ENCODE measurements at regions not wholly inside any gene's neighbourhood (a gene's known extent, or its start where the extent isn't known, plus 50 kb on each side); places are given as distances from the start of the nearest gene placed in this dataset.

DNA sequence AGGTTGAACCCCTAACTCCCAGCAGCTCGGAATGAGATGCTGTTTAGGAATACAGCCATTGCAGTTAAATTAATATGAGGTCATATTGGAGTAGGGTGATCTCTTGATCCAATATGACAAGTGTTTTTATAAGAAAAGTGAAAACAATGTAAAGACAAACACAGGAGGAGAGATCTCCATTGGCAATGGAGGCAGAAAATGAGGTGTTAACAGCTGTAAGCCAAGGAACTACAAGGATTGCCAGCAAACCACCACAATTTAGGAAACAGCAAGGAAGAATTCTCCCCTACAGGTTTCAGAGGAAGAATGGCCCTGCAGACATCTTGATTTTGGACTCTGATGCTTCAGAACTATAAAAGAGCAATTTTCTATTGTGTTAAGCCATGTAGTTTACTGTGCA lies 774.3 kb downstream of the MRPL39 start:
- H3K36me3 Mint-ChIP-seq (ENCODE audit: low read depth): no peaks in the 10 kb centered on the region
- TF ChIP-seq, protein P1, sequence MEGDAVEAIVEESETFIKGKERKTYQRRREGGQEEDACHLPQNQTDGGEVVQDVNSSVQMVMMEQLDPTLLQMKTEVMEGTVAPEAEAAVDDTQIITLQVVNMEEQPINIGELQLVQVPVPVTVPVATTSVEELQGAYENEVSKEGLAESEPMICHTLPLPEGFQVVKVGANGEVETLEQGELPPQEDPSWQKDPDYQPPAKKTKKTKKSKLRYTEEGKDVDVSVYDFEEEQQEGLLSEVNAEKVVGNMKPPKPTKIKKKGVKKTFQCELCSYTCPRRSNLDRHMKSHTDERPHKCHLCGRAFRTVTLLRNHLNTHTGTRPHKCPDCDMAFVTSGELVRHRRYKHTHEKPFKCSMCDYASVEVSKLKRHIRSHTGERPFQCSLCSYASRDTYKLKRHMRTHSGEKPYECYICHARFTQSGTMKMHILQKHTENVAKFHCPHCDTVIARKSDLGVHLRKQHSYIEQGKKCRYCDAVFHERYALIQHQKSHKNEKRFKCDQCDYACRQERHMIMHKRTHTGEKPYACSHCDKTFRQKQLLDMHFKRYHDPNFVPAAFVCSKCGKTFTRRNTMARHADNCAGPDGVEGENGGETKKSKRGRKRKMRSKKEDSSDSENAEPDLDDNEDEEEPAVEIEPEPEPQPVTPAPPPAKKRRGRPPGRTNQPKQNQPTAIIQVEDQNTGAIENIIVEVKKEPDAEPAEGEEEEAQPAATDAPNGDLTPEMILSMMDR (IDR thresholded peaks at IDR 0.05; ENCODE audit: unreplicated experiment in 3 of 3): no peak
- peaks cover 3% of the 10 kb centered on the region for H3K9me3 Mint-ChIP-seq
- H3K27me3 Mint-ChIP-seq (ENCODE audit: low read depth): no peaks in the 10 kb centered on the region
- no peaks in the 10 kb centered on the region for H3K4me1 Mint-ChIP-seq
- no peak overlapping the region for H3K4me3 Mint-ChIP-seq
- H3K27ac Mint-ChIP-seq: no peak overlapping the region

- no peak overlapping the region for H3K27ac Mint-ChIP-seq
- no peaks in the 10 kb centered on the region for H3K4me1 Mint-ChIP-seq
- TF ChIP-seq, protein P1 (IDR thresholded peaks at IDR 0.05; ENCODE audit: unreplicated experiment in 3 of 3): no peak
- no peaks in the 10 kb centered on the region for H3K27me3 Mint-ChIP-seq (ENCODE audit: low read depth)
- H3K9me3 Mint-ChIP-seq: peaks cover 3% of the 10 kb centered on the region
- no peak overlapping the region for H3K4me3 Mint-ChIP-seq
- H3K36me3 Mint-ChIP-seq (ENCODE audit: low read depth): no peaks in the 10 kb centered on the region
Observed at GRCh38 chr21:24829397-24829796, 777.9 kb downstream of the MRPL39 start.

DNA sequence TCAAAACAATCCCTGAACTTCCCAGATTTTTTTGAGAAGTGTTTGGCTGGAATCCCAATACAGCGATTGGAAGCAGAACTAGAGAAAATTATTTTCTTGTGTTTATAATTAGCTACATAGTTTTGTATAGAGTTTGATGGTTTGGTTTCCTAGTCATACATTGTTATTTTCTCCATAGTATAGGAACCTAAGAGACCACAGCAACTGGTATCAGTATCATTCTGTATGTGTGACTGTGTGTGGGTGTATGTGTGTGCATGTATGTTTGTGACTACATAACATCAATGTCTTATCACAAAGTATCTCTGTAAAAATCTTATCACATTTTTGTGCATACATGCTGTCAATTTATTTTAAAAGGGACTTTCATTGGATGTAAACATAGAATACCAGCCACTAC lies 780.5 kb downstream of the MRPL39 start:
- TF ChIP-seq, protein P1 (IDR thresholded peaks at IDR 0.05; ENCODE audit: unreplicated experiment in 3 of 3): no peak
- Mint-ChIP-seq H3K9me3 (peaks cover 3% of the 10 kb centered on the region), H3K27me3 (ENCODE audit: low read depth) (no peaks in the 10 kb centered on the region), H3K36me3 (ENCODE audit: low read depth) (no peaks in the 10 kb centered on the region), H3K4me3 (no peak overlapping the region), H3K4me1 (no peaks in the 10 kb centered on the region), H3K27ac (no peak overlapping the region)

GRCh38 chr21:24825348-24825747 lies 781.9 kb downstream of the MRPL39 start:
- Mint-ChIP-seq H3K4me3 (no peak overlapping the region), H3K27me3 (ENCODE audit: low read depth) (no peaks in the 10 kb centered on the region), H3K4me1 (no peaks in the 10 kb centered on the region), H3K9me3 (peaks cover 4% of the 10 kb centered on the region), H3K36me3 (ENCODE audit: low read depth) (no peaks in the 10 kb centered on the region), H3K27ac (no peak overlapping the region)
- TF ChIP-seq, protein P1 (IDR thresholded peaks at IDR 0.05; ENCODE audit: unreplicated experiment in 3 of 3): no peak

GRCh38 chr21:24824209-24824608 lies 783.1 kb downstream of the MRPL39 start:
- H3K4me1 Mint-ChIP-seq: no peaks in the 10 kb centered on the region
- H3K27ac Mint-ChIP-seq: no peak overlapping the region
- H3K36me3 Mint-ChIP-seq (ENCODE audit: low read depth): no peaks in the 10 kb centered on the region
- H3K9me3 Mint-ChIP-seq: peaks cover 4% of the 10 kb centered on the region
- TF ChIP-seq, protein P1 (IDR thresholded peaks at IDR 0.05; ENCODE audit: unreplicated experiment in 3 of 3): no peak
- H3K4me3 Mint-ChIP-seq: no peak overlapping the region
- H3K27me3 Mint-ChIP-seq (ENCODE audit: low read depth): no peaks in the 10 kb centered on the region

GRCh38 chr21:24823247-24823646 lies 784.0 kb downstream of the MRPL39 start:
- Mint-ChIP-seq H3K4me1 (no peaks in the 10 kb centered on the region), H3K27me3 (ENCODE audit: low read depth) (no peaks in the 10 kb centered on the region), H3K9me3 (peaks cover 4% of the 10 kb centered on the region), H3K36me3 (ENCODE audit: low read depth) (no peaks in the 10 kb centered on the region), H3K4me3 (no peak overlapping the region), H3K27ac (no peak overlapping the region)
- TF ChIP-seq, protein P1 (IDR thresholded peaks at IDR 0.05; ENCODE audit: unreplicated experiment in 3 of 3): no peak

Data from nephron (organoid).